MM.1S (cell line): ENCODE measurements at regions not wholly inside any gene's neighbourhood (a gene's known extent, or its start where the extent isn't known, plus 50 kb on each side); places are given as distances from the start of the nearest gene placed in this dataset.

Experiments
- DNase-seq: peaks from one replicate; pipeline ENCODE4 v3.0.0-alpha.2; 2015
- H2AFZ ChIP-seq: fragments of 300-600 bp; sonication (generic); 2 replicates; pipeline ENCODE4 v1.6.0; 2016; ENCODE audit warnings: antibody characterized with exemption, low read length
- H3F3A ChIP-seq: fragments of 300-600 bp; sonication (generic); 2 replicates; pipeline ENCODE4 v1.6.1; 2016; ENCODE audit warnings: mild to moderate bottlenecking, antibody characterized with exemption, low read length, moderate library complexity, mixed read lengths; ENCODE audit not compliant: insufficient read depth
- H3K27ac ChIP-seq: fragments of 300-600 bp; sonication (generic); 2 replicates; pipeline ENCODE4 v1.5.1; 2016; ENCODE audit warnings: mild to moderate bottlenecking, low read length
- H3K27me3 ChIP-seq: fragments of 300-600 bp; sonication (generic); replicated peaks from 2 replicates; pipeline ENCODE4 v1.6.0; 2016; ENCODE audit warnings: low read length; ENCODE audit not compliant: insufficient read depth
- H3K36me3 ChIP-seq: fragments of 300-600 bp; sonication (generic); replicated peaks from 2 replicates; pipeline ENCODE4 v1.6.1; 2016; ENCODE audit warnings: mild to moderate bottlenecking, low read length, mixed read lengths; ENCODE audit not compliant: insufficient read depth
- H3K4me1 ChIP-seq: fragments of 300-600 bp; sonication (generic); 2 replicates; pipeline ENCODE4 v1.6.1; 2016; ENCODE audit warnings: low read length, mixed read lengths
- H3K4me2 ChIP-seq: fragments of 300-600 bp; sonication (generic); 2 replicates; pipeline ENCODE4 v1.6.0; 2016; ENCODE audit warnings: low read depth, low read length
- H3K4me3 ChIP-seq: fragments of 300-600 bp; sonication (generic); 2 replicates; pipeline ENCODE4 v1.5.1; 2016; ENCODE audit warnings: low read length, mixed read lengths
- H3K79me2 ChIP-seq: fragments of 300-600 bp; sonication (generic); 2 replicates; pipeline ENCODE4 v1.6.1; 2016; ENCODE audit warnings: mixed run types, low read length, mixed read lengths
- H3K9ac ChIP-seq: fragments of 300-600 bp; sonication (generic); 2 replicates; pipeline ENCODE4 v1.6.1; 2016; ENCODE audit warnings: low read length, mixed read lengths
- H3K9me2 ChIP-seq: fragments of 300-600 bp; sonication (generic); replicated peaks from 2 replicates; pipeline ENCODE4 v1.6.1; 2016; ENCODE audit warnings: mild to moderate bottlenecking, low read length, mixed read lengths; ENCODE audit not compliant: insufficient read depth
- H3K9me3 ChIP-seq: fragments of 300-600 bp; sonication (generic); replicated peaks from 2 replicates; pipeline ENCODE4 v1.6.1; 2016; ENCODE audit warnings: mild to moderate bottlenecking, low read length, mixed read lengths; ENCODE audit not compliant: insufficient read depth
- H4K20me1 ChIP-seq: fragments of 300-600 bp; sonication (generic); 2 replicates; pipeline ENCODE4 v1.6.1; 2016; ENCODE audit warnings: mild to moderate bottlenecking, low read length, moderate library complexity, mixed read lengths; ENCODE audit not compliant: insufficient read depth
- EZH2 ChIP-seq: fragments of 300-600 bp; sonication (generic); optimal IDR thresholded peaks from 2 replicates; pipeline ENCODE3; 2017; ENCODE audit warnings: low read depth, mild to moderate bottlenecking, antibody characterized with exemption, low read length, mixed read lengths
- EZH2phosphoT487 ChIP-seq: fragments of 300-600 bp; sonication (generic); IDR thresholded peaks from 2 replicates; pipeline ENCODE4 v1.6.1; 2018; ENCODE audit warnings: antibody characterized with exemption, low read length
- TF ChIP-seq, protein P1 (sequence below): fragments of 300-600 bp; sonication (generic); IDR thresholded peaks from 2 replicates; pipeline ENCODE4 v1.5.1; 2016; ENCODE audit warnings: antibody characterized with exemption, low read length, mixed read lengths

- Histone ChIP-seq H3K9me3 (no peaks in the 10 kb centered on the region), H3K4me2 (no peak overlapping the region), H3K36me3 (no peaks in the 10 kb centered on the region), H3K9ac (no peak overlapping the region), H2AFZ (no peak overlapping the region), H4K20me1 (no peaks in the 10 kb centered on the region), H3K4me3 (no peak overlapping the region), H3K9me2 (no peaks in the 10 kb centered on the region), H3K27ac (no peak overlapping the region), H3K79me2 (no peaks in the 10 kb centered on the region), H3F3A (no peaks in the 10 kb centered on the region), H3K27me3 (no peaks in the 10 kb centered on the region), H3K4me1 (no peaks in the 10 kb centered on the region)
- TF ChIP-seq EZH2phosphoT487, result no peak
- TF ChIP-seq, protein P1, sequence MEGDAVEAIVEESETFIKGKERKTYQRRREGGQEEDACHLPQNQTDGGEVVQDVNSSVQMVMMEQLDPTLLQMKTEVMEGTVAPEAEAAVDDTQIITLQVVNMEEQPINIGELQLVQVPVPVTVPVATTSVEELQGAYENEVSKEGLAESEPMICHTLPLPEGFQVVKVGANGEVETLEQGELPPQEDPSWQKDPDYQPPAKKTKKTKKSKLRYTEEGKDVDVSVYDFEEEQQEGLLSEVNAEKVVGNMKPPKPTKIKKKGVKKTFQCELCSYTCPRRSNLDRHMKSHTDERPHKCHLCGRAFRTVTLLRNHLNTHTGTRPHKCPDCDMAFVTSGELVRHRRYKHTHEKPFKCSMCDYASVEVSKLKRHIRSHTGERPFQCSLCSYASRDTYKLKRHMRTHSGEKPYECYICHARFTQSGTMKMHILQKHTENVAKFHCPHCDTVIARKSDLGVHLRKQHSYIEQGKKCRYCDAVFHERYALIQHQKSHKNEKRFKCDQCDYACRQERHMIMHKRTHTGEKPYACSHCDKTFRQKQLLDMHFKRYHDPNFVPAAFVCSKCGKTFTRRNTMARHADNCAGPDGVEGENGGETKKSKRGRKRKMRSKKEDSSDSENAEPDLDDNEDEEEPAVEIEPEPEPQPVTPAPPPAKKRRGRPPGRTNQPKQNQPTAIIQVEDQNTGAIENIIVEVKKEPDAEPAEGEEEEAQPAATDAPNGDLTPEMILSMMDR, result no peak
- no peak for TF ChIP-seq EZH2
- DNase-seq, result no peak
Measured at GRCh38 chr10:129136951-129137350, 330.1 kb upstream of the MGMT start.

- Histone ChIP-seq H3F3A (no peaks in the 10 kb centered on the region), H3K4me2 (peak overlapping the region; percentile 24; the same call in 1 of the 2 replicates), H3K4me1 (no peaks in the 10 kb centered on the region), H3K27ac (no peak overlapping the region), H3K79me2 (no peaks in the 10 kb centered on the region), H3K9me3 (no peaks in the 10 kb centered on the region), H3K9ac (no peak overlapping the region), H3K27me3 (no peaks in the 10 kb centered on the region), H3K36me3 (no peaks in the 10 kb centered on the region), H4K20me1 (no peaks in the 10 kb centered on the region), H2AFZ (no peak overlapping the region), H3K4me3 (no peak overlapping the region), H3K9me2 (no peaks in the 10 kb centered on the region)
- no peak for DNase-seq
- no peak for TF ChIP-seq EZH2phosphoT487
- no peak for TF ChIP-seq EZH2
- TF ChIP-seq, protein P1, result no peak
Measured at GRCh38 chr10:129140921-129141885, 325.8 kb upstream of the MGMT start.

GRCh38 chr10:129151281-129151680 is 315.8 kb upstream of the MGMT start:
- Histone ChIP-seq H3K27me3 (no peaks in the 10 kb centered on the region), H3K4me3 (no peak overlapping the region), H3K27ac (no peak overlapping the region), H3F3A (no peaks in the 10 kb centered on the region), H3K36me3 (no peaks in the 10 kb centered on the region), H3K79me2 (no peaks in the 10 kb centered on the region), H3K9me3 (no peaks in the 10 kb centered on the region), H3K9me2 (no peaks in the 10 kb centered on the region), H4K20me1 (no peaks in the 10 kb centered on the region), H3K4me2 (no peak overlapping the region), H3K9ac (no peak overlapping the region), H3K4me1 (no peaks in the 10 kb centered on the region), H2AFZ (no peak overlapping the region)
- DNase-seq, result no peak
- no peak for TF ChIP-seq EZH2phosphoT487
- no peak for TF ChIP-seq EZH2
- TF ChIP-seq, protein P1, result no peak
